ENCODE measurements at regions not wholly inside any gene's neighbourhood (a gene's known extent, or its start where the extent isn't known, plus 50 kb on each side); places are given as distances from the start of the nearest gene placed in this dataset.
"Not testable (repeated sequence)": the region's sequence is repeated elsewhere in the genome, so short reads cannot be mapped to it uniquely, and the experiment has no call there.

- DNase-seq (ENCODE audit: low spot score), result no peak
- peaks cover 12% of the 10 kb centered on the region for H3K36me3 Mint-ChIP-seq (ENCODE audit: low read depth, unreplicated experiment)
- H3K27me3 Mint-ChIP-seq (ENCODE audit: unreplicated experiment), result no peaks in the 10 kb centered on the region
- H3K27ac Mint-ChIP-seq (ENCODE audit: unreplicated experiment), result no peak overlapping the region
- no peak overlapping the region for H3K4me3 Mint-ChIP-seq (ENCODE audit: unreplicated experiment)
- no peak for TF ChIP-seq CTCF (IDR thresholded peaks at IDR 0.05; ENCODE audit: unreplicated experiment)
- peaks cover 12% of the 10 kb centered on the region for H3K9me3 Mint-ChIP-seq (ENCODE audit: unreplicated experiment)
- no peaks in the 10 kb centered on the region for H3K4me1 Mint-ChIP-seq (ENCODE audit: unreplicated experiment)
These were observed 334.0 kb downstream of the PTTG2 start for GRCh38 chr4:38294238-38294637.

GRCh38 chr4:38297061-38297460 lies 336.9 kb downstream of the PTTG2 start:
- Mint-ChIP-seq H3K27ac (ENCODE audit: unreplicated experiment) (no peak overlapping the region), H3K4me1 (ENCODE audit: unreplicated experiment) (no peaks in the 10 kb centered on the region), H3K36me3 (ENCODE audit: low read depth, unreplicated experiment) (peaks cover 12% of the 10 kb centered on the region), H3K9me3 (ENCODE audit: unreplicated experiment) (peaks cover 17% of the 10 kb centered on the region), H3K27me3 (ENCODE audit: unreplicated experiment) (no peaks in the 10 kb centered on the region), H3K4me3 (ENCODE audit: unreplicated experiment) (no peak overlapping the region)
- no peak for TF ChIP-seq CTCF (IDR thresholded peaks at IDR 0.05; ENCODE audit: unreplicated experiment)
- DNase-seq (ENCODE audit: low spot score), result no peak

DNA sequence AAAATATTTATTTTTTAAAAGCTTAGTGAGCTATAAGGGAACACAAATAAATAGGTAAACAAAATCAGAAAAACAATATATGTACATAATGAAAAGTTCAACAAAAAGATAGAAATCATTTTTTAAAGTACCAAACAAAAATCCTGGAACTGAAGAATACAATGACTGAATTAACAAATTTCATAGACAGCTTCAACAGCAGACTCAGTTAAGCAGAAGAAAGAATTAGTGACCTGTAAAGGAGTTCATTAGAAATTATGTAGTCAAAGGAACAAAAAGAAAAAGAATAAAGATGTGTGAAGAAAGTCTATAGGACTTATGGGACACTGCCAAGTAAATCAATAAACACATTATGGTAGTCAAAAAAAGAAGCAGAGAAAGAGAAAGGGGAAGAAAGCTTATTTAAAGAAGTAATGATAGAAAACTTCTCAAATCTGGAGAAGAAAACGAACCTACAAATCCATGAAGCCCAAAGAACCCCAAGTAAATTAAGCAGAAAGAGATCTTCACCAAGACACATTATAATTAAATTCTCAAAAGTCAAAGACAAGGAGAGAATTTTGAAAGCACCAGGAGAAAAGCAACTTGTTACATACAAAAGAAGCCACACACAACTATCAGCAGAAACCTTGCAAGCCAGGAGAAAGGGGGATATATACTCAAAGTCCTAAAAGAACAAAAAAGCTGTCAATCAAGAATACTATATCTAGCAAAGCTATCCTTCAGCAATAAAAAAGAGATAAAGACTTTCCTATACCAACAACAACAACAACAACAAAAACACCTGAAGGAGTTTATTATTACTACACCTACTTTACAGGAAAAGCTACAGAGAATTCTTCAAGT lies 338.9 kb downstream of the PTTG2 start:
- Mint-ChIP-seq H3K4me3 (ENCODE audit: unreplicated experiment) (no peak overlapping the region), H3K27ac (ENCODE audit: unreplicated experiment) (no peak overlapping the region)

DNA sequence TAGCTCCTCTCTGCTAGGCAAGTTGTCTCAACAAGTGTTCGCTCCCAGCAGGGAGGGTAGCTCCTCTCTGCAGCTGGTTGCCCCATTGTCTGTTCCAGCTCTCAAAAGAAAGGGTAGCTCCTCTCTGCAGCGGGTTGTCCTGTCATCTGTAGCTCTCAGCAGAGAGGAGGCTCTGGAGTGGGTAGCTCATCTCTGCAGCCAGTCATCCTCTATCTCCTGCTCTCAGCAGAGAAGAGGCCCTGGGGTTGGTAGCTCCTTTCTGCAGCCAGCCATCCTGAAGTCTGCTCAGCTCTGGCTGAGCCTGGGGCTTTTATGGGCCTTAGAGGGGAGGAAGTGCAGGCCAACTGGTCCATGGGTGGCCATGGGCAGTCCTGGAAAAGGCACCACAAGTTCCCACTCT lies 342.7 kb downstream of the PTTG2 start:
- no peak for DNase-seq (ENCODE audit: low spot score)
- H3K4me1 Mint-ChIP-seq (ENCODE audit: unreplicated experiment), result no peaks in the 10 kb centered on the region
- H3K9me3 Mint-ChIP-seq (ENCODE audit: unreplicated experiment), result peaks cover 11% of the 10 kb centered on the region
- H3K36me3 Mint-ChIP-seq (ENCODE audit: low read depth, unreplicated experiment), result peaks cover under 1% of the 10 kb centered on the region
- H3K27me3 Mint-ChIP-seq (ENCODE audit: unreplicated experiment), result no peaks in the 10 kb centered on the region
- H3K4me3 Mint-ChIP-seq (ENCODE audit: unreplicated experiment), result no peak overlapping the region
- TF ChIP-seq CTCF (IDR thresholded peaks at IDR 0.05; ENCODE audit: unreplicated experiment), result no peak
- no peak overlapping the region for H3K27ac Mint-ChIP-seq (ENCODE audit: unreplicated experiment)

More for the DNA sequence above, 338.9 kb downstream of the PTTG2 start:
- Mint-ChIP-seq H3K4me1 (ENCODE audit: unreplicated experiment) (no peaks in the 10 kb centered on the region), H3K9me3 (ENCODE audit: unreplicated experiment) (peaks cover 17% of the 10 kb centered on the region), H3K27me3 (ENCODE audit: unreplicated experiment) (no peaks in the 10 kb centered on the region), H3K36me3 (ENCODE audit: low read depth, unreplicated experiment) (peaks cover 7% of the 10 kb centered on the region)
- TF ChIP-seq CTCF (IDR thresholded peaks at IDR 0.05; ENCODE audit: unreplicated experiment), result no peak
- DNase-seq (ENCODE audit: low spot score), result no peak

DNA sequence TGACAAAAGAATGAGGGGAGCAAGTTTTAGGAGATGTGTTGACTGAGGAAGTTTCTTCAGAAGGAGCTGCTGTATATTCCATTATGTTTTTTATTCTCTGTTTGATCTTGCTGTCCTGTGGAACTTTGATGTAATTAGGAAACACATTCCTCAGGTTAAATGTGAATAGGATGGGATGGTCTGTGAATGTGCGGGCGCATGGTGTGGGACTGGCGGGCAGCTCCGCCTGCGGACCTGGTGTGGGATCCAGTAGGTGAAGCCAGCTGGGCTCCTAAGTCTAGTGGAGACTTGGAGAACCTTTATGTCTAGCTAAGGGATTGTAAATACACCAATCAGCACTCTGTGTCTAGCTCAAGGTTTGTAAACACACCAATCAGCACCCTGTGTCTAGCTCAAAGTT lies 344.3 kb downstream of the PTTG2 start:
- H3K9me3 Mint-ChIP-seq (ENCODE audit: unreplicated experiment); H3K27me3 Mint-ChIP-seq (ENCODE audit: unreplicated experiment); H3K27ac Mint-ChIP-seq (ENCODE audit: unreplicated experiment); H3K36me3 Mint-ChIP-seq (ENCODE audit: low read depth, unreplicated experiment); H3K4me1 Mint-ChIP-seq (ENCODE audit: unreplicated experiment); DNase-seq (ENCODE audit: low spot score): not testable (repeated sequence)
- H3K4me3 Mint-ChIP-seq (ENCODE audit: unreplicated experiment), result peak overlapping the region; percentile 57
